Omental fat pad (tissue), 3 donors: ENCODE measurements at regions not wholly inside any gene's neighbourhood (a gene's known extent, or its start where the extent isn't known, plus 50 kb on each side); places are given as distances from the start of the nearest gene placed in this dataset.

Experiments
- ATAC-seq: fragments of 150-250 bp; one replicate; pipeline ENCODE4 v1.9.1; 2016; ENCODE audit warnings: mild to moderate bottlenecking, moderate library complexity; ENCODE audit not compliant: low FRiP score
- DNase-seq: peaks from one replicate; pipeline ENCODE4 v3.0.0-alpha.2; 2019; ENCODE audit warnings: low spot score
- CTCF ChIP-seq, 3 donors: fragments of 450-650 bp; IDR thresholded peaks; one replicate each; pipeline ENCODE4 v1.5.1; 2016 to 2017; ENCODE audit warnings: antibody characterized with exemption in 3 of 3, mild to moderate bottlenecking in 3 of 3, moderate library complexity in 2 of 3

- TF ChIP-seq CTCF (IDR thresholded peaks at IDR 0.05), result no peak
- ATAC-seq (peak; percentile 75), DNase-seq (no peak)
Observed at GRCh38 chr7:41834805-41835694, 132.2 kb upstream of the INHBA start.

- no peak for ATAC-seq
- TF ChIP-seq CTCF (IDR thresholded peaks at IDR 0.05), result no peak
- no peak for DNase-seq
Observed at GRCh38 chr7:41832941-41833340, 130.1 kb upstream of the INHBA start.

GRCh38 chr7:41830271-41830670 is 127.4 kb upstream of the INHBA start:
- TF ChIP-seq CTCF (IDR thresholded peaks at IDR 0.05), result no peak
- ATAC-seq, result no peak
- no peak for DNase-seq

- ATAC-seq (no peak), DNase-seq (no peak)
- no peak for TF ChIP-seq CTCF (IDR thresholded peaks at IDR 0.05)
Observed at GRCh38 chr7:41828911-41829310, 126.0 kb upstream of the INHBA start.

- no peak for TF ChIP-seq CTCF (IDR thresholded peaks at IDR 0.05)
- ATAC-seq, result no peak
- DNase-seq, result no peak
Observed at GRCh38 chr7:41826641-41827040, 123.8 kb upstream of the INHBA start.

- TF ChIP-seq CTCF (IDR thresholded peaks at IDR 0.05), result no peak
- no peak for DNase-seq
Observed at GRCh38 chr7:41825927-41826480, 123.1 kb upstream of the INHBA start.

GRCh38 chr7:41824284-41824683 is 121.4 kb upstream of the INHBA start:
- no peak for DNase-seq
- TF ChIP-seq CTCF (IDR thresholded peaks at IDR 0.05), result no peak
- no peak for ATAC-seq

More at GRCh38 chr7:41825927-41826480, 123.1 kb upstream of the INHBA start:
- ATAC-seq, result no peak
